ENCODE measurements at regions not wholly inside any gene's neighbourhood (a gene's known extent, or its start where the extent isn't known, plus 50 kb on each side); places are given as distances from the start of the nearest gene placed in this dataset.
"Not testable (repeated sequence)": the region's sequence is repeated elsewhere in the genome, so short reads cannot be mapped to it uniquely, and the experiment has no call there.

- WGBS = 96% methylated on average over 1 of the region's 1 CpG
- H3K36me3 ChIP-seq (ENCODE audit: insufficient read depth) = no peaks in the 10 kb centered on the region
Observed at GRCh38 chr9:7508516-7508915, 291.1 kb downstream of the DMAC1 start.

DNA sequence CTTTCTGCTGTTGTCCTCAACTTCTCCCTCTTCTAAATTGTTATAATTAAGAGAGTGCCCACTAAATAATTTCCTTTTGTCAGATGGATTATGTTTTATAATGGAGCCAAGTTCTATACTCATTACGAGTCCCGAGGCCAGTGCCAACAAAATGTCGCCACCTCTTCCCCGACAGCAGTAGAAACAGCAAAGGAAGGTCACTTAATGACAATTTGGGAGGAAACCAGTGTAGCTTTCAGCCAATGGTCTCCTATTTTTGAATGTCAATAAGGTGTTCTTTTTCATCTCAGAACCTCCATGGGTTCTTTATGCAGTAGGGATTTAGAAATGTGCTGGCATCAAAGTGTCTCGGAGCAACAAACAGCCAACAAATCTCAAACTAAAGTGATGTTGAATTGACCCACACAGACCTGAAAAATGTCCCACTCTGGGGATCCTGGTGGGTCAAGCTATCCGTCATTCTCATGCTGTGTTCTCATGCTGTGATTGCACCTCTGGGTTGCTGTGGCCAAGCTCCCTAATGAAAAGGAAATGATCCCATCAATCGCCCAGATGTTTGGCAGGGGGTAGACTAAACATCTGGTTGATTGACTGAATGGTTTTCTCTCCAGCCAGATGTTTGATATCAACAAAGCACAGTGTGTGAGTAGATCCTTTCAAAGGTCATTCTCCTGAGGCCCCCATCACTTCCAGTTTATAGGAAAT is 291.9 kb downstream of the DMAC1 start:
- DNase-seq (ENCODE audit: extremely low spot score) = no peak
- no peak overlapping the region for H3K27ac ChIP-seq (ENCODE audit: low read depth)
- H3K4me1 ChIP-seq (ENCODE audit: insufficient read depth) = no peaks in the 10 kb centered on the region
- 73% methylated on average over 7 of the region's 7 CpGs for WGBS
- no peaks in the 10 kb centered on the region for H3K36me3 ChIP-seq (ENCODE audit: insufficient read depth)
- H3K4me3 ChIP-seq (ENCODE audit: low read depth, low read length) = no peak overlapping the region

More at GRCh38 chr9:7508516-7508915, 291.1 kb downstream of the DMAC1 start:
- Histone ChIP-seq H3K27ac (ENCODE audit: low read depth) (no peak overlapping the region), H3K4me1 (ENCODE audit: insufficient read depth) (no peaks in the 10 kb centered on the region), H3K4me3 (ENCODE audit: low read depth, low read length) (no peak overlapping the region)
- no peak for DNase-seq (ENCODE audit: extremely low spot score)

DNA sequence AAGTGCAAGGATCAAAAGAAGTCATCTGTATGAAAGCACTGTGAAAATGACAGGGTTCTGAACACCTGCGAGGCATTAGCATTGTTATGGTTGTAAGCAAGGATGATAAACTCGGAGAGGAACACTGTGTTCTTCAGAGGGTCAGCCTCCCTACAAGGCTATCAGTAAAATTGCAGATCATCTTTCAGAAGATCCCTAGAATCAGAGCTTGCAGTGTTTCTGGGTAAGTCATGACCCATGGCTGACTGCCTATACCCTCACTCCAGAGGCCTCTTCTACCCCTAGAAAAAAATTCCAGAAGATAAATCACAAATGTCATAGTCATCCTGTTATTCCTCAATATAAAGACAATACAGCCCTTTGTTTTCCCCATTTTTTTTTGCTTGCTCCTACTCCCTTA is 292.6 kb downstream of the DMAC1 start:
- Histone ChIP-seq H3K27ac (ENCODE audit: low read depth) (no peak overlapping the region), H3K4me1 (ENCODE audit: insufficient read depth) (no peaks in the 10 kb centered on the region), H3K4me3 (ENCODE audit: low read depth, low read length) (no peak overlapping the region), H3K36me3 (ENCODE audit: insufficient read depth) (no peaks in the 10 kb centered on the region)
- WGBS = 79% methylated on average over 2 of the region's 2 CpGs
- DNase-seq (ENCODE audit: extremely low spot score) = no peak

DNA sequence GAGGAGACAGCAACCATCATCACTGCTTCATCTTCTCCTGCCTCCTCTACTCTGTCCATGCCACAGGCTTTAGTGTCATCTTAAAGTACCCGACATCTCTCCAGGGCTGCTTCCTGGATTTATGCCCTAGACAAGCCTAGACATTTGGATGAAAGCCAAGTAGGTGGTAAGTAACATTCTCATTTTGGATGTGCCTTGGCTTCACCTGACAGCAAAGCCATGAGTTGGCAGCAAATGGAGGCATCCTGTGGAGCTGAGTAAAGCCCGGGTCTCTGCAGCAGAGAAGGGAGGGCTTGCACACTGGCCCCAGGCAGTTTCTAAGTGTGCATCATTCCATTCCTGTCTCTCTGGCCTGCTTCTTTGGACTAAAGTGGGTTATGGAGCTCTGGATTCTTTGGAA is 299.1 kb downstream of the DMAC1 start:
- no peak overlapping the region for H3K27ac ChIP-seq (ENCODE audit: low read depth)
- no peaks in the 10 kb centered on the region for H3K36me3 ChIP-seq (ENCODE audit: insufficient read depth)
- no peak overlapping the region for H3K4me3 ChIP-seq (ENCODE audit: low read depth, low read length)
- no peaks in the 10 kb centered on the region for H3K4me1 ChIP-seq (ENCODE audit: insufficient read depth)
- WGBS = 74% methylated on average over 2 of the region's 2 CpGs
- no peak for DNase-seq (ENCODE audit: extremely low spot score)

- no peak for DNase-seq (ENCODE audit: extremely low spot score)
- Histone ChIP-seq H3K36me3 (ENCODE audit: insufficient read depth) (no peaks in the 10 kb centered on the region), H3K4me1 (ENCODE audit: insufficient read depth) (no peaks in the 10 kb centered on the region), H3K27ac (ENCODE audit: low read depth) (no peak overlapping the region), H3K4me3 (ENCODE audit: low read depth, low read length) (no peak overlapping the region)
- 86% methylated on average over 2 of the region's 2 CpGs for WGBS
Observed at GRCh38 chr9:7491641-7492040, 307.9 kb downstream of the DMAC1 start.

GRCh38 chr9:7490317-7491108 is 309.1 kb downstream of the DMAC1 start:
- H3K4me1 ChIP-seq (ENCODE audit: insufficient read depth) = no peaks in the 10 kb centered on the region

DNA sequence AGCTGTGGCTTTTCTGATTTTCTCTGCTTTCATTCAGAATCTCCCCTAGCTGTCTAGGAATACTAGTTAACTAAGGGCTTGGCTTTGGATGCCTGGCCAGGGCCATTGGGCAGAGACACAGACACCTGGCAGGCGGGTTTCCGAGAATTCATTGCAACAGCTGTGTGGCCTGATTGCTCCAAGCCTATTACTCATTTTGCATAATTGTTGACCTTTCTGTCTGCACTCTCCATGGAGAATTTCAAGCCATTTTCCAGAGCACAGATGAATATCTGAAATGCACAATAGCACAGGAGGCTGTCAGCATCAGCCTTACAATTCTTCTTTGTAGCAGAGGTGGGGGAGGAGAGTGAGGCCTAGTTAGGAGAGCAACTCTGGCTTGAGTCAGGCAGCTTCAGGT is 310.5 kb downstream of the DMAC1 start:
- Histone ChIP-seq H3K27ac (ENCODE audit: low read depth) (no peak overlapping the region), H3K4me3 (ENCODE audit: low read depth, low read length) (no peak overlapping the region), H3K4me1 (ENCODE audit: insufficient read depth) (no peaks in the 10 kb centered on the region), H3K36me3 (ENCODE audit: insufficient read depth) (no peaks in the 10 kb centered on the region)
- WGBS = 61% methylated on average over 2 of the region's 2 CpGs
- DNase-seq (ENCODE audit: extremely low spot score) = no peak

More at GRCh38 chr9:7490317-7491108, 309.1 kb downstream of the DMAC1 start:
- DNase-seq (ENCODE audit: extremely low spot score) = no peak
- Histone ChIP-seq H3K4me3 (ENCODE audit: low read depth, low read length) (no peak overlapping the region), H3K36me3 (ENCODE audit: insufficient read depth) (no peaks in the 10 kb centered on the region), H3K27ac (ENCODE audit: low read depth) (no peak overlapping the region)
- 97% methylated on average over 4 of the region's 4 CpGs for WGBS

- H3K4me3 ChIP-seq (ENCODE audit: low read depth, low read length); DNase-seq (ENCODE audit: extremely low spot score); H3K4me1 ChIP-seq (ENCODE audit: insufficient read depth); H3K36me3 ChIP-seq (ENCODE audit: insufficient read depth); H3K27ac ChIP-seq (ENCODE audit: low read depth): not testable (repeated sequence)
- 73% methylated on average over 1 of the region's 1 CpG for WGBS
Observed at GRCh38 chr9:7484014-7484413, 315.6 kb downstream of the DMAC1 start.

GRCh38 chr9:7481570-7481969 is 318.0 kb downstream of the DMAC1 start:
- H3K36me3 ChIP-seq (ENCODE audit: insufficient read depth) = no peaks in the 10 kb centered on the region
- DNase-seq (ENCODE audit: extremely low spot score) = no peak
- H3K4me1 ChIP-seq (ENCODE audit: insufficient read depth) = no peaks in the 10 kb centered on the region
- H3K4me3 ChIP-seq (ENCODE audit: low read depth, low read length) = no peak overlapping the region
- no peak overlapping the region for H3K27ac ChIP-seq (ENCODE audit: low read depth)

DNA sequence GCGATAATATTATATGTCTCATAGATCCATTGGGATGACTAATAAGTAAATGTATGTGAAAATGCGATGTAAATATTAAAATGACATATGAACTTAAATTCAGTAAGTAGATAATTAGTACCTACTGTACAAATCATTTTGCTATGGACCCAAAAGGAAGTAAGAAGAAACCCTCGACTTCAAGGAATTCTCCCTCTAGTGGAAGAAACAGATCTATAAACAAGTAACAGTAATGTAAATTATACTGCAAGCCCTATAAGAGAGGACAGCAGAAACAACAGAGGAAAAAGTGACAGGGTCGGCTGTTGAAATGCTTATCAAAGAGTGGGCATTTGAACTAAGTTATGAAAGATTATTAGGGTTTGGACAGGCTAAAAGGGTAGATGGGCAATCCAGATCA is 320.3 kb downstream of the DMAC1 start:
- DNase-seq (ENCODE audit: extremely low spot score) = no peak
- Histone ChIP-seq H3K27ac (ENCODE audit: low read depth) (no peak overlapping the region), H3K36me3 (ENCODE audit: insufficient read depth) (no peaks in the 10 kb centered on the region), H3K4me3 (ENCODE audit: low read depth, low read length) (no peak overlapping the region), H3K4me1 (ENCODE audit: insufficient read depth) (no peaks in the 10 kb centered on the region)
- 87% methylated on average over 4 of the region's 4 CpGs for WGBS

- H3K27ac ChIP-seq (ENCODE audit: low read depth) = no peak overlapping the region
- H3K4me3 ChIP-seq (ENCODE audit: low read depth, low read length) = no peak overlapping the region
- no peak for DNase-seq (ENCODE audit: extremely low spot score)
- H3K36me3 ChIP-seq (ENCODE audit: insufficient read depth) = no peaks in the 10 kb centered on the region
- H3K4me1 ChIP-seq (ENCODE audit: insufficient read depth) = no peaks in the 10 kb centered on the region
- 54% methylated on average over 2 of the region's 2 CpGs for WGBS
Observed at GRCh38 chr9:7478646-7479045, 320.9 kb downstream of the DMAC1 start.

DNA sequence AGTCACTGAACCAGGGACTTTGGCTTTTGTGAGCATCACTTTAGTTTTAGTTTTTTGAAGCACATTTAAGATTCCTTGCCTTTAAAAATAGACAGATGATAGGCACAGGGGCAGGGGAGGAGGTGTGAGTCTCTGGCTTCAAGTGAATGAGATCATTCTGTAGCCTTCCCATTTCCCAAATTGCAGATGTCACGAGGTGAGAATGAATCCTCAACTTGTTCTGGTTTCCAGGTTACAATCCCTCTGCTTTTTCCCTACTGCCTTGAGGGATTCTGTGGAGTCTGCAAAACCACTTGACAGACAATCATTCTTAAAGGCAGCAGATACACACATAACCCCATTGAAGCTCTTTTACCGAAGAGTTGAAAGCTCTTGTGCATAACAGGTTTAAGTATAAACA is 332.4 kb downstream of the DMAC1 start:
- no peaks in the 10 kb centered on the region for H3K36me3 ChIP-seq (ENCODE audit: insufficient read depth)
- H3K4me3 ChIP-seq (ENCODE audit: low read depth, low read length) = no peak overlapping the region
- no peak for DNase-seq (ENCODE audit: extremely low spot score)
- no peaks in the 10 kb centered on the region for H3K4me1 ChIP-seq (ENCODE audit: insufficient read depth)
- 78% methylated on average over 2 of the region's 2 CpGs for WGBS
- H3K27ac ChIP-seq (ENCODE audit: low read depth) = no peak overlapping the region

DNA sequence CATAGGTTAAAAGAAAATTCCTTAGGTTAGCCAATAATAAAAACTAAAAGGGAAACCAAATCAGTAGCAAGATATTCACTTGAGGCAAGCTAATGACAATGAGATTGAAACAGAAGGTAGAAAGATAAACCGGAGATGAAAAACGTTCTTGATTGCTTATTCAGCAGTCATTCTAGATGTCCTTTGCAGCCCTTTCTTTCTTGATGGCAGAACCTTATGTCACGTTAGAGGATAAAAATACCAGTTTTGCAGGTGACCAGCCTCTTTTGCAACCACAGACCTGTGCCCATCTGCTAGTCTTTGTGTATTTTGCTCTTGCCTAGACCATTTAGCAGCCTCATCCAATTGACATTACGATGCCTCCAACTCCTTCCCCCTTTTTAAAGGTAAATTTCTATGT is 337.8 kb downstream of the DMAC1 start:
- Histone ChIP-seq H3K27ac (ENCODE audit: low read depth) (no peak overlapping the region), H3K36me3 (ENCODE audit: insufficient read depth) (no peaks in the 10 kb centered on the region), H3K4me3 (ENCODE audit: low read depth, low read length) (no peak overlapping the region), H3K4me1 (ENCODE audit: insufficient read depth) (no peaks in the 10 kb centered on the region)
- DNase-seq (ENCODE audit: extremely low spot score) = no peak
- 95% methylated on average over 4 of the region's 4 CpGs for WGBS

DNA sequence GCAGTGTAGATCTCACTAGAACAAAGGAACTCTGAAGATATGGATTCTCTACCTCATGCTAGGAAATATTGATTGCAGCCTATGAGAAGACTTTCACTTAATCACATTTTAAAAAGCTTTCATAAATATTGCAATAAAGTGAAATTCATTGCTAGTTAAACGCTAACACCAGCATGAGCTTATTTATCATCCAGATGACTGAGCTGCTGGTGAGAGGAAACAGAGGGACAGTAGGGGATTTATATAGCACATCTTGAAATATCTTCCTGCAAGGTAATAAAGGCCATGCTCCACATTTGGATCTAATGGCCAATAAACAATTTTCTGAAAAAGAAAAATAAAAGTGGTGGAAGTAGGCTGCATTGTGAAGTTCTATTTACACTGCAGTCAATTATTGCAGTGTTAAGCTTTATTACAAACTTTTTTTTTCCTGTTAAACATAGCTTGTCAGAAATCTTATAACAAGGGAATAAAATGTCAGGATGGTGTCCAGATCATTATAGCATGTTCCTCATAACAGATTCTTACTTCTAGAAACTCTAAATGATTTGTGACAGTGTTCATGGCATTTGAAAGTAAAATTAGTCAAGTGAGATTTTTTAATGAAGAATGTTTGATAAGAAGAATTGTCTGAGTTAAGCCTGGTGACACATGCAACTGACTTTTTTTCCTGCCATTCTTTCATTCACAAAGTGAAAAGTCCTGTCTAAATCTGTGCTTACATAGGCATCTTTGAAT is 342.6 kb downstream of the DMAC1 start:
- Histone ChIP-seq H3K27ac (ENCODE audit: low read depth) (no peak overlapping the region), H3K4me3 (ENCODE audit: low read depth, low read length) (no peak overlapping the region), H3K36me3 (ENCODE audit: insufficient read depth) (no peaks in the 10 kb centered on the region), H3K4me1 (ENCODE audit: insufficient read depth) (no peaks in the 10 kb centered on the region)
- DNase-seq (ENCODE audit: extremely low spot score) = no peak
- WGBS = 23% methylated on average over 1 of the region's 1 CpG
